ENCODE measurements at regions not wholly inside any gene's neighbourhood (a gene's known extent, or its start where the extent isn't known, plus 50 kb on each side); places are given as distances from the start of the nearest gene placed in this dataset.

DNA sequence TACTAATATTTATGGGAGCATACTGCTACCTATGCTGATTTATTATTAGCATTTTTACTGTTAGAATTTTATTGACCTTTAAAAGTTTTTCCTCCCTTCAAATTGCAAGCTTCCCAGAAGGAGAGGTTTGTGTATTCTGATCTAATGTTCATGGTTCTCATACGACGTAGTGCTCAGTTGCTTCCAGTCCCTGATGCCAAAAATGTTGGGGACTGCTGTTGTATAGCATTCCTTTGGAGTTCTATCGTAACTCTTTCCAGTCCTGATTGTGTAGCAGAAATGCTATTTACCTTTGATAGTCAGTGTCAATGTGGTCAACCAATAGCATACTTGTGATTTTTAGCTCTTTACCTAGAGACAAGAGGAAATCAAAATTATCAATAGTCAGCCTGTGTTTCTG, 69.5 kb upstream of the ZSWIM2 start:
- H3K4me3 ChIP-seq (ENCODE audit: low read depth, poor library complexity, severe bottlenecking): no peak overlapping the region
- 55 to 60% methylated on average over 3 of the region's 3 CpGs for WGBS, 2 donors
- no peak for TF ChIP-seq POLR2A (IDR thresholded peaks at IDR 0.05)
- TF ChIP-seq, protein P1, sequence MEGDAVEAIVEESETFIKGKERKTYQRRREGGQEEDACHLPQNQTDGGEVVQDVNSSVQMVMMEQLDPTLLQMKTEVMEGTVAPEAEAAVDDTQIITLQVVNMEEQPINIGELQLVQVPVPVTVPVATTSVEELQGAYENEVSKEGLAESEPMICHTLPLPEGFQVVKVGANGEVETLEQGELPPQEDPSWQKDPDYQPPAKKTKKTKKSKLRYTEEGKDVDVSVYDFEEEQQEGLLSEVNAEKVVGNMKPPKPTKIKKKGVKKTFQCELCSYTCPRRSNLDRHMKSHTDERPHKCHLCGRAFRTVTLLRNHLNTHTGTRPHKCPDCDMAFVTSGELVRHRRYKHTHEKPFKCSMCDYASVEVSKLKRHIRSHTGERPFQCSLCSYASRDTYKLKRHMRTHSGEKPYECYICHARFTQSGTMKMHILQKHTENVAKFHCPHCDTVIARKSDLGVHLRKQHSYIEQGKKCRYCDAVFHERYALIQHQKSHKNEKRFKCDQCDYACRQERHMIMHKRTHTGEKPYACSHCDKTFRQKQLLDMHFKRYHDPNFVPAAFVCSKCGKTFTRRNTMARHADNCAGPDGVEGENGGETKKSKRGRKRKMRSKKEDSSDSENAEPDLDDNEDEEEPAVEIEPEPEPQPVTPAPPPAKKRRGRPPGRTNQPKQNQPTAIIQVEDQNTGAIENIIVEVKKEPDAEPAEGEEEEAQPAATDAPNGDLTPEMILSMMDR (IDR thresholded peaks at IDR 0.05): no peak
- intact Hi-C loops (cut with DNase I; ENCODE audit: low total_unique reads): no loop called here
- DNase-seq (ENCODE audit: low spot score in 2 of 2): no peak

DNA sequence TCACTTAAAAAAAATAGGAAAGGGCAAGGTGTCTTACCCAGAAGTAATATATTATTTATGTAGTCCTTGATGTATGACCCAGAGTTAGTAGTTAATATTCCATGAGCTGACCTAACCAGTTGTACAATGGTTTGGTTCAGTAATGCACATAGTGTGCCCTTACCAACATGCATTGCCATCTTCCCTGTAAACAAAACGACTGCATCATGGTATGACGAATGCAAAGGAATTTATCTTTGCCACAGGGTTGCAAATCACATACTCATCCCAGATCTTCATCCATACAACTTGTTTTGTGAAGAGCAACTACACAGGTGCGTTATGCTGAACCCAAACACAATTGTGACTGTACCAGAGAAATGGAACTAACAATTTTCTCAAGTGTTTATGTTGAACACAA, 68.9 kb upstream of the ZSWIM2 start:
- TF ChIP-seq, protein P1 (IDR thresholded peaks at IDR 0.05): no peak
- TF ChIP-seq POLR2A (IDR thresholded peaks at IDR 0.05): no peak
- no peak overlapping the region for H3K4me3 ChIP-seq (ENCODE audit: low read depth, poor library complexity, severe bottlenecking)
- DNase-seq (ENCODE audit: low spot score in 2 of 2): no peak
- intact Hi-C loops (cut with DNase I; ENCODE audit: low total_unique reads): no loop called here
- 72 to 79% methylated on average over 3 of the region's 3 CpGs for WGBS, 2 donors

DNA sequence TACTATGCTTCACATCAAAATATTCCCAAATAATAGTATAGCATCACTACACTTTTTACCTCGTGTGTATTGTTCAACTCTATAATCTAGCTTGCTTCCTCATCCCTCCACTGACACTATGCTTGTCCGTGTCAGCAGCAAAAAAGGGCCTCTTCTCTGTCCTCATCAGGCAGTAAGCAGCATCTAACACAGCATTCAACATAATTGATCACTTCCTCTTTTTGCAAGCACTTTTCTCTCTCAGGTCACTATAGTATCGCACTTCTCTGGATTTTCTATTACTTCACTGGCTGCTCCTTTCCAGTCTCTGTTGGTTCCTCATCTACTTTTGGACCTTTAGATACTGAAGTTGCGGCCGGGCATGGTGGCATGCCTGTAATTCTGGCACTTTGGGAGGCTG, 64.9 kb upstream of the ZSWIM2 start:
- 66 to 88% methylated on average over 5 of the region's 5 CpGs for WGBS, 2 donors
- no peak overlapping the region for H3K4me3 ChIP-seq (ENCODE audit: low read depth, poor library complexity, severe bottlenecking)
- no peak for TF ChIP-seq POLR2A (IDR thresholded peaks at IDR 0.05)
- TF ChIP-seq, protein P1 (IDR thresholded peaks at IDR 0.05): no peak
- DNase-seq (ENCODE audit: low spot score in 2 of 2): no peak
- intact Hi-C loops (cut with DNase I; ENCODE audit: low total_unique reads): no loop called here

DNA sequence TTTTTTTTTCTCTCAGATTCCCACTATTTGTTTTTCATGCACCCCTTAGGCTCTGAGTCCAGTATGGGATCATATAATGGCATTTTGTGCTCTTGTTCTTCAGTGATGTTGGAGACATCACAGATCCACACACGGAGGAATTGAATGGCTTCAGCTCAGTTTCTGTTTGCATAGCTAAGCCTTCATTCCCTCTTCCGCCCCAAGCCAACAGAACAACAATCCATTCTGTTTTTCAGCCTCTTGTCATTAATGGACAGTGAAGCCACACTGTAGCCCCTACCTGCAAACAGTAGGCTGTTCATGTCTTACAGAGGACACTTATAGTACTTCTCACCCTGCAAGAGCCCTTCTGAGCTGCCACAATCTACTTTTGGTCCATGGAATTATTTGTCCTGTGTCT, 64.0 kb upstream of the ZSWIM2 start:
- intact Hi-C loops (cut with DNase I; ENCODE audit: low total_unique reads): no loop called here
- DNase-seq (ENCODE audit: low spot score in 2 of 2): no peak
- H3K4me3 ChIP-seq (ENCODE audit: low read depth, poor library complexity, severe bottlenecking): no peak overlapping the region
- WGBS, 2 donors: 87 to 88% methylated on average over 2 of the region's 2 CpGs
- no peak for TF ChIP-seq POLR2A (IDR thresholded peaks at IDR 0.05)
- TF ChIP-seq, protein P1 (IDR thresholded peaks at IDR 0.05): no peak

- 79 to 83% methylated on average over 8 of the region's 8 CpGs for WGBS, 2 donors
- TF ChIP-seq, protein P1 (IDR thresholded peaks at IDR 0.05): no peak
- TF ChIP-seq POLR2A (IDR thresholded peaks at IDR 0.05): no peak
- no peak for DNase-seq (ENCODE audit: low spot score in 2 of 2)
- no peak overlapping the region for H3K4me3 ChIP-seq (ENCODE audit: low read depth, poor library complexity, severe bottlenecking)
- intact Hi-C loops (cut with DNase I; ENCODE audit: low total_unique reads): no loop called here
These were observed 62.6 kb upstream of the ZSWIM2 start for GRCh38 chr2:186911551-186912085.

- no peak for TF ChIP-seq POLR2A (IDR thresholded peaks at IDR 0.05)
- TF ChIP-seq, protein P1 (IDR thresholded peaks at IDR 0.05): no peak
- no peak overlapping the region for H3K4me3 ChIP-seq (ENCODE audit: low read depth, poor library complexity, severe bottlenecking)
- intact Hi-C loops (cut with DNase I; ENCODE audit: low total_unique reads): no loop called here
- no peak for DNase-seq (ENCODE audit: low spot score in 2 of 2)
- 66 to 82% methylated on average over 4 of the region's 4 CpGs for WGBS, 2 donors
These were observed 62.0 kb upstream of the ZSWIM2 start for GRCh38 chr2:186910996-186911395.
